OCI-LY7 (cell line): ENCODE measurements at regions not wholly inside any gene's neighbourhood (a gene's known extent, or its start where the extent isn't known, plus 50 kb on each side); places are given as distances from the start of the nearest gene placed in this dataset.

Experiments used
- BruUV-seq: library from RNA; stranded (reverse); fragments of 400-500 nt; replicated peaks from 2 replicates; lab custom pipeline; 2021; lab: Mats Ljungman, UMichigan
- CTCF ChIA-PET: fragments of 300-600 bp; sonication (Branson Sonifier 250); formaldehyde crosslinking; loops from one replicate; lab custom pipeline; 2022; ENCODE audit warnings: antibody characterized with exemption; ENCODE audit not compliant: unreplicated experiment; lab: Charles Lee
- POLR2A ChIA-PET: fragments of 300-600 bp; sonication (Branson Sonifier 250); formaldehyde crosslinking; loops from one replicate; lab custom pipeline; 2022; ENCODE audit warnings: antibody characterized with exemption; lab: Charles Lee
- DNase-seq: peaks from one replicate; pipeline ENCODE4 v3.0.0-alpha.2; 2015; ENCODE audit warnings: low spot score
- H2AFZ ChIP-seq: fragments of 200-600 bp; sonication (generic), shearing (Covaris generic); 2 replicates; pipeline ENCODE4 v1.6.1; 2014; ENCODE audit warnings: mild to moderate bottlenecking, antibody characterized with exemption, low read length, moderate library complexity
- H3K27ac ChIP-seq: fragments of 200-600 bp; sonication (generic); 2 replicates; pipeline ENCODE4 v1.5.1; 2014; ENCODE audit warnings: mixed run types, low read depth, mild to moderate bottlenecking, moderate library complexity, low read length, inconsistent platforms; ENCODE audit not compliant: poor library complexity, severe bottlenecking
- H3K36me3 ChIP-seq: fragments of 200-600 bp; sonication (generic); 2 replicates; pipeline ENCODE4 v1.6.1; 2014; ENCODE audit warnings: mild to moderate bottlenecking, antibody characterized with exemption, low read length, moderate library complexity, mixed read lengths; ENCODE audit not compliant: insufficient read depth
- H3K4me1 ChIP-seq: fragments of 200-600 bp; sonication (generic); 2 replicates; pipeline ENCODE4 v1.5.1; 2014; ENCODE audit warnings: mild to moderate bottlenecking, low read length; ENCODE audit not compliant: insufficient read depth, poor library complexity, severe bottlenecking
- H3K4me2 ChIP-seq: fragments of 200-600 bp; sonication (generic); 2 replicates; pipeline ENCODE4 v1.6.1; 2014; ENCODE audit warnings: mild to moderate bottlenecking, low read length
- H3K4me3 ChIP-seq: fragments of 200-600 bp; sonication (generic); 2 replicates; pipeline ENCODE4 v1.5.1; 2014; ENCODE audit warnings: mild to moderate bottlenecking, low read depth, low read length; ENCODE audit not compliant: poor library complexity, severe bottlenecking
- H3K79me2 ChIP-seq: fragments of 200-600 bp; sonication (generic); 2 replicates; pipeline ENCODE4 v1.6.1; 2016; ENCODE audit warnings: low read depth, mild to moderate bottlenecking, low read length, moderate library complexity, mixed read lengths; ENCODE audit not compliant: insufficient read depth
- H3K9me2 ChIP-seq: fragments of 200-600 bp; sonication (generic); 2 replicates; pipeline ENCODE4 v1.6.1; 2016; ENCODE audit warnings: mild to moderate bottlenecking, low read length, mixed read lengths; ENCODE audit not compliant: insufficient read depth
- H3K9me3 ChIP-seq: fragments of 200-600 bp; sonication (generic); 2 replicates; pipeline ENCODE4 v1.6.1; 2014; ENCODE audit warnings: mild to moderate bottlenecking, mixed run types, low read length, mixed read lengths
- H4K20me1 ChIP-seq: fragments of 200-600 bp; sonication (generic); 2 replicates; pipeline ENCODE4 v1.6.1; 2014; ENCODE audit warnings: mild to moderate bottlenecking, antibody characterized with exemption, low read length, moderate library complexity, mixed read lengths; ENCODE audit not compliant: insufficient read depth
- EZH2phosphoT487 ChIP-seq: fragments of 200-600 bp; sonication (generic); IDR thresholded peaks from 2 replicates; pipeline ENCODE4 v1.6.1; 2018; ENCODE audit warnings: low read depth, borderline replicate concordance, mild to moderate bottlenecking, mixed run types, antibody characterized with exemption, low read length, moderate library complexity, mixed read lengths
- intact Hi-C: fragments of 100-400 bp; cut with micrococcal nuclease; formaldehyde crosslinking; loops from one replicate; pipeline ENCODE4 v1.10.0; 2022; ENCODE audit not compliant: unreplicated experiment
- TF ChIP-seq, protein P1 (sequence below): fragments of 200-600 bp; sonication (generic); conservative IDR thresholded peaks from 2 replicates; pipeline ENCODE4 v1.5.1; 2014; ENCODE audit warnings: mild to moderate bottlenecking, antibody characterized with exemption, low read length, moderate library complexity, mixed read lengths

- POLR2A ChIA-PET: no interaction called here
- H3K79me2 ChIP-seq: no peaks in the 10 kb centered on the region
- DNase-seq: no peak
- H3K9me2 ChIP-seq: no peaks in the 10 kb centered on the region
- H2AFZ ChIP-seq: no peak overlapping the region
- intact Hi-C loops: no loop called here
- H4K20me1 ChIP-seq: no peaks in the 10 kb centered on the region
- no peak overlapping the region for H3K4me2 ChIP-seq
- H3K4me3 ChIP-seq: no peak overlapping the region
- CTCF ChIA-PET: no interaction called here
- H3K27ac ChIP-seq: no peak overlapping the region
- H3K36me3 ChIP-seq: no peaks in the 10 kb centered on the region
- TF ChIP-seq, protein P1, sequence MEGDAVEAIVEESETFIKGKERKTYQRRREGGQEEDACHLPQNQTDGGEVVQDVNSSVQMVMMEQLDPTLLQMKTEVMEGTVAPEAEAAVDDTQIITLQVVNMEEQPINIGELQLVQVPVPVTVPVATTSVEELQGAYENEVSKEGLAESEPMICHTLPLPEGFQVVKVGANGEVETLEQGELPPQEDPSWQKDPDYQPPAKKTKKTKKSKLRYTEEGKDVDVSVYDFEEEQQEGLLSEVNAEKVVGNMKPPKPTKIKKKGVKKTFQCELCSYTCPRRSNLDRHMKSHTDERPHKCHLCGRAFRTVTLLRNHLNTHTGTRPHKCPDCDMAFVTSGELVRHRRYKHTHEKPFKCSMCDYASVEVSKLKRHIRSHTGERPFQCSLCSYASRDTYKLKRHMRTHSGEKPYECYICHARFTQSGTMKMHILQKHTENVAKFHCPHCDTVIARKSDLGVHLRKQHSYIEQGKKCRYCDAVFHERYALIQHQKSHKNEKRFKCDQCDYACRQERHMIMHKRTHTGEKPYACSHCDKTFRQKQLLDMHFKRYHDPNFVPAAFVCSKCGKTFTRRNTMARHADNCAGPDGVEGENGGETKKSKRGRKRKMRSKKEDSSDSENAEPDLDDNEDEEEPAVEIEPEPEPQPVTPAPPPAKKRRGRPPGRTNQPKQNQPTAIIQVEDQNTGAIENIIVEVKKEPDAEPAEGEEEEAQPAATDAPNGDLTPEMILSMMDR: no peak
- TF ChIP-seq EZH2phosphoT487: no peak
- no peaks in the 10 kb centered on the region for H3K4me1 ChIP-seq
- BruUV-seq: no TSS peak
- no peaks in the 10 kb centered on the region for H3K9me3 ChIP-seq
Measured at GRCh38 chr10:126813432-126813831, 91.8 kb upstream of the DOCK1 start.

DNA sequence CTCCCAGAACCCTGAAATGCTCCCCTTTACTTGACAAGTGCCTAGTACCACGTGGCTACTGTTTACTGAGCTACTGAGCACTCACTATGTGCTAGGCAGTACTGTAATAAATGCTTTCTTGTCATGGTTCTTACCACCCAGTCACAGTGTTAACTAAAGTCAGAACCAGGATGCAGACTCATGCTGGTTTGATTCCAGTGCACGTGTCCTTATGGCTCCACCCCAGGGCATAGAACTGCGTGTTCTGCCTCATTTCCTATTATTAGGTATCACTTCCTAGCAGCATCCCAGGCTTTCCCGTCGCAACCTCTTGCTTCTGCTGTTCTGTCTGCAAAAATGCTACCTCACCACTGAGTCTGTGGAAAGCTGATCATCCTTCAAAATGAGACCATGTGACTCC is 71.7 kb upstream of the DOCK1 start:
- ChIA-PET POLR2A (no interaction called here), CTCF (no interaction called here)
- Histone ChIP-seq H3K4me2 (no peak overlapping the region), H2AFZ (no peak overlapping the region), H3K79me2 (no peaks in the 10 kb centered on the region), H3K9me2 (no peaks in the 10 kb centered on the region), H3K9me3 (no peaks in the 10 kb centered on the region), H3K4me1 (no peaks in the 10 kb centered on the region), H3K4me3 (no peak overlapping the region), H3K27ac (no peak overlapping the region), H3K36me3 (no peaks in the 10 kb centered on the region), H4K20me1 (no peaks in the 10 kb centered on the region)
- intact Hi-C loops: no loop called here
- TF ChIP-seq EZH2phosphoT487: no peak
- TF ChIP-seq, protein P1: no peak
- no TSS peak for BruUV-seq
- DNase-seq: no peak

DNA sequence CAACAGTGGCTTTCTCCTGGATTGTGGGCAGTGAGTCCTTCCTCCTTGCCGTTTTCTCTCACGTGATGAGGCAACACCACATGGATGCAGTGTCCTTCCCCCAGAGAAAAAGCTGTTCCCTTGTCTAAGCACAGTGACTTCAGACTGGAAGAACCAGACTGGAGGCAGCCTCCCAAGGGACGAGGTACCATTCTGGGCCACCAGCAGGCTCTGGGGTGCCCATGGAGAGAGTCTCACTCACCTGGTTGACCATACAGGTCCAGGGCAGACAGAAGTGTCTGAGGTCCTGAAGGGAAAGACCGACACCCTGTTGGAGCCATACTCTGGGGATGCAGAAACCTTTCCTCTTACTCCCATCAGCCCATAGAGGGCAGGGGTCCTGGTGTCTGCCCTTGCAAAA is 69.2 kb upstream of the DOCK1 start:
- no peak overlapping the region for H3K4me2 ChIP-seq
- no peak overlapping the region for H3K27ac ChIP-seq
- H3K4me1 ChIP-seq: no peaks in the 10 kb centered on the region
- H3K9me2 ChIP-seq: no peaks in the 10 kb centered on the region
- BruUV-seq: no TSS peak
- TF ChIP-seq EZH2phosphoT487: no peak
- TF ChIP-seq, protein P1: no peak
- ChIA-PET CTCF (no interaction called here), POLR2A (no interaction called here)
- H3K36me3 ChIP-seq: no peaks in the 10 kb centered on the region
- no peak for DNase-seq
- no peaks in the 10 kb centered on the region for H4K20me1 ChIP-seq
- no peaks in the 10 kb centered on the region for H3K9me3 ChIP-seq
- no peak overlapping the region for H3K4me3 ChIP-seq
- intact Hi-C loops: no loop called here
- no peaks in the 10 kb centered on the region for H3K79me2 ChIP-seq
- no peak overlapping the region for H2AFZ ChIP-seq
